H1 (cell line): ENCODE measurements at regions not wholly inside any gene's neighbourhood (a gene's known extent, or its start where the extent isn't known, plus 50 kb on each side); places are given as distances from the start of the nearest gene placed in this dataset.

ENCODE experiments used
- CHD1 ChIP-seq: IDR thresholded peaks from 2 replicates; pipeline ENCODE4 v1.6.1; 2012; ENCODE audit warnings: low read depth, low read length, improper control_type of control experiment
- CREB1 ChIP-seq: IDR thresholded peaks from 2 replicates; pipeline ENCODE4 v1.6.1; 2012; ENCODE audit warnings: inconsistent platforms
- NRF1 ChIP-seq: IDR thresholded peaks from 2 replicates; pipeline ENCODE4 v1.6.1; 2011; ENCODE audit warnings: mild to moderate bottlenecking, low read depth, low read length, improper control_type of control experiment
- SIRT6 ChIP-seq: IDR thresholded peaks from one replicate; pipeline ENCODE4 v1.7.1; 2012; ENCODE audit warnings: low read length, inconsistent platforms
- SP2 ChIP-seq: IDR thresholded peaks from 2 replicates; pipeline ENCODE4 v1.6.1; 2012; ENCODE audit warnings: mild to moderate bottlenecking, low read length, inconsistent platforms
- SRF ChIP-seq: IDR thresholded peaks from 2 replicates; pipeline ENCODE4 v1.6.1; 2011; ENCODE audit warnings: mild to moderate bottlenecking, low read depth, low read length, moderate library complexity

- TF ChIP-seq NRF1, result no peak
- no peak for TF ChIP-seq CREB1
- no peak for TF ChIP-seq SIRT6
- TF ChIP-seq CHD1, result no peak
- no peak for TF ChIP-seq SP2
- TF ChIP-seq SRF, result no peak
- TF ChIP-seq, all 59 proteins: peak for 0
Measured at GRCh38 chr5:93122446-93122845, 458.6 kb downstream of the NR2F1-AS1 start (continued).
